ENCODE measurements at regions not wholly inside any gene's neighbourhood (a gene's known extent, or its start where the extent isn't known, plus 50 kb on each side); places are given as distances from the start of the nearest gene placed in this dataset.

DNA sequence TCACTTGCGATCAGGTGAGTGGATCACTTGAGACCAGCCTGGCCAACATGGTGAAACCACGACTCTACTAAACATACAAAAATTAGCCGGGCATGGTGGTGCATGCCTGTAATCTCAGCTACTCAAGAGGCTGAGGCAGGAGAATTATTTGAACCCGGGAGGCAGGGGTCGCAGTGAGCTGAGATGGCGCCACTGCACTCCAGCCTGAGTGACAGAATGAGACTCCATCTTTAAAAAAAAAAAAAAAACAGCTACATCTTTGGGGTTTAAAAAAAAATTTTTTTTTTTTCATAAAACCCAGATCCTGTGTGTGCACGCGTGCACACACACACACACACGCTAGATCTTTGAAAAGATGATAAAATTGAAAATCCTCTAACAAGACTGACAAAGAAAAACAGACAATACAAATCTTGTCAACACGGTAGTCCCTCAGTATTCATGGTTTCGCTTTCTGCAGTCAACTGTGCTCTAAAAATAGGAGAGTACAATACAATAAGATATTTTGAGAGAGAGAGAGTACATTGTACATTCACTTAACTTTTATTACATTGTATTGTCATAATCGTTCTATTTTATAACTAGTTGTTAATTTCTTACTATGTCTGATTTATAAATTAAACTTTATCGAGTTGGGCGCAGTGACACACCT, 295.3 kb upstream of the RGS6 start:
- DNase-seq (ENCODE audit: low spot score) = no peak

DNA sequence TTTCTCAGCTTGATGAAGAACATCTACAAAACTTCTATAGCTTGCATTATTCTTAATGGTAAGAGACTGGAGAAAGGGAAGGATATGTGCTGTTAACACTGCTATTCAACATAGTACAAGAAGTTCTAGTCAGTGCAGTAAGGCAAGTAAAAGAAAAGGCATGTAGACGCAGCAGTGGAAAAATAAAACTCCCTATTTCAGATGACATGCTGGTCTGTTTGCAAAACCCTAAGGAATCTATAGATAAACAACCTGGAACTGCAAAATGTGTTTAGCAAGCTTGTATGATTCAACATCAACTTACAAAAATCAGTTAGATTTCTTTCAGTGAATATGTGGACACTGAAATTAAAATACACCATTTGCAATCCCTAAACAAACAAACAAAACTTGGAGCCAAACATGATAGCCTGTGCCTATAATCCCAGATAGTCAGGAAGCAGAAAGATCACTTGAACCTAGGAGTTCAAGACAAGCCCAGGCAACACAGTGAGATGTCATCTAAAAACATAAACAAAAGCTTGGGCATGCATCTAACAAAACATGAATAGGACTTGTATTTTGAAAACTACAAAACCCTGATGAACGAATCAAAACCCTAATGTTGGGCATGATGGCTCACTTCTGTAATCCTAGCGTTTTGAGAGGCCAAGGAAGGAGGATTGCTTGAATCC, 293.6 kb upstream of the RGS6 start:
- no peak for DNase-seq (ENCODE audit: low spot score)

DNA sequence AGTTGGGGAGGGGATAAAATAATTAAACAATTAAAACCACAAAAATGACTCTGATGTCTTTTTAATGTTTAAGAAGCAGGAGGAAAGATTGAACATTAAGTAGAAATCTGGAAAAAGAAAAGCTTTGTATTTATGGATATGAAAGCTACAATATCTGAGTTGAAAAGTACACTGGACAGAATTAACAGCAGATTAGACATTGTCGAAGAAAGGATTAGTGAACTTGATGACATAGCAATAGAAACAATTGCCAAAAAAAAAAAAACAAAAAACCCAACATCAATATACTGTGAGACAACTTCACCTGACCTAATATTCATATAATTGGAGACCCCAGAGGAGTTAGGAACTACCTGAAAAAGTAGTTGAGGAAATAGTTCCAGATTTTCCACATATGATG, 289.5 kb upstream of the RGS6 start:
- DNase-seq (ENCODE audit: low spot score) = no peak

DNA sequence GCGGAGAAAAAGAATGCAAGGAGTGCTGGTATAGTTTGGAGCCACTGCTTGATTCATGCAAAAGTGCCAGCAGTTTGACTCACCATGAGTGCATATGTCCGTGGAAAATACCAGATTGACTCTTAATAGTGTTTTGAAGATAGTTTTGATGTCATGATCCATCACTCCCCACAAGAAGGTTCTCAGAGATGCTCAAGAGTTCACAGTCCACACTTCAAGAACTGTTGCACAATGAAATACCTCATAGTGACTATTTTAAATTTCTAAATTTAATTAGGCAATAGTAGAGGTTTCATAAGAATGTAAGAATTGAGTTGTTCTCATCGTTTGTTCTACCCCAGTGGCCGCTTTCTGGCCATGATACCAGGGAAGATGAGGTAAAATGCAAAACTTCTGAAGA, 286.6 kb upstream of the RGS6 start:
- DNase-seq (ENCODE audit: low spot score) = no peak

DNA sequence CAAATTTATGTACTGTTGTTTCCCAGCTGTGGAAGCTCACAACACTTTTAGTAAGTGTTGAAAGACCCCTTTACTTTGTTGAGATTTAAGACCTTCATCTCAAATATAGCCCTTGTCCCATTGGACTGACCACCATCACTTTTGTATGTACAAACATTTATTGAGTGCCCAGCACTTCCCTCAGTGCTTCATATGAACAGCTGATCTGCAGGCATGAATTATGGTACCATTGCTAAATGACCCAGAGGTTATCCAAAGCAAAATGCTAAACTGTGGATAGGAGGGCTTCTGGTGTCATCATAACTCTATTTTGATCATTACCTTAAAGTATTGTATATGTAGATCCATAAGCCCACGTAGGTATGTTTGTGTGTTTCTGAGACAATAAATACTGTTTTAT, 285.7 kb upstream of the RGS6 start:
- DNase-seq (ENCODE audit: low spot score) = no peak

DNA sequence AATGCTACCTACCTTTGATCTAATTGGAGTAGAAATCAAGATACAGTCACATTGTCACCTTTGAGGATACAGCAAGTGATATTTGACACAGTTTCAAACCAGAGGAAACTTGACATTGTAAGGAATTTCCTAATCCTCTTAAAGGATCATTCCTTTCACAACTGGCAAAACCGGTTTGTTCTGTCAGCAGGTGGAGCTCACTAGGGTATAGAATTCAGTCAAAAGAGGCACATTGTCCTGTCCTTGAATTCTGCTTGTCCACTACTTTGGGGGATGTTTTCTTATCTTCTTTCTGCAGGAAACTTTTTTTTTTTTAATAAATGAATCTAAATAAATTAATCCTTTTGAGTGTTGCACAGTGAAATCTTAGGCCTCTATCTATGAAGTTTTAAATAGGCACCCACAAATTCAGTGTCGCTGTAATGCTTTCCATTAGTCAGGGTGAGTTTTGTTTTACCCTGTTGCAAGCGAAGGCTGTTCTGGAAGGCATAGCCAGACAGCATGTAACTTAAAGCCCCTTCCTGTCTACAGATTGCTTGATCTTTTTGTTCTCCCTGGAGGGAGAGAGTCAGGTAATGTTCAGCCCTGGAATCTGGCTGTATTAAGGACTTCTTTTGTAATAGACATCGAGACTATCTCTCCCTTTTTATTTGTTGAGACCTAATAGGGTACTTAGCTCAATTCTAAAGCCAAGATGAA, 285.0 kb upstream of the RGS6 start:
- DNase-seq (ENCODE audit: low spot score) = no peak

DNA sequence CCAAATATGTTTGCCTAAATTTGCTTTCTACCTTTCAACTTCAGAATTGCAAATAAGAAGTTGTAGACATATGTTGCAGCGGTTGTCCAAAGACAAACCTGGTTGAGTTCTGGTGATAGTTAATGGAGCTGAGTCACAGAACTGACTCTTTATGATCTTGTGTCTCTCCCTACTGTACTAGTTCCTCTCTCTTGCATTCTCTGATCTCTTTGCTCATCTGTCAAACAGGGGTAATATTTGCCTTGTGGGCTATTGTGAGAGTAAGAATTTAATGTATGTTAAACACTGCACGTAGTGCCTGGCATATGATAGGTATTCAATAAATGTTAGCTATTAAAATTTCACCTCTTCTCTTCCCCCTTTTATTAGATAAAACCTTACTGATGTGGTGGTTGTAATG, 283.5 kb upstream of the RGS6 start:
- DNase-seq (ENCODE audit: low spot score) = no peak

DNA sequence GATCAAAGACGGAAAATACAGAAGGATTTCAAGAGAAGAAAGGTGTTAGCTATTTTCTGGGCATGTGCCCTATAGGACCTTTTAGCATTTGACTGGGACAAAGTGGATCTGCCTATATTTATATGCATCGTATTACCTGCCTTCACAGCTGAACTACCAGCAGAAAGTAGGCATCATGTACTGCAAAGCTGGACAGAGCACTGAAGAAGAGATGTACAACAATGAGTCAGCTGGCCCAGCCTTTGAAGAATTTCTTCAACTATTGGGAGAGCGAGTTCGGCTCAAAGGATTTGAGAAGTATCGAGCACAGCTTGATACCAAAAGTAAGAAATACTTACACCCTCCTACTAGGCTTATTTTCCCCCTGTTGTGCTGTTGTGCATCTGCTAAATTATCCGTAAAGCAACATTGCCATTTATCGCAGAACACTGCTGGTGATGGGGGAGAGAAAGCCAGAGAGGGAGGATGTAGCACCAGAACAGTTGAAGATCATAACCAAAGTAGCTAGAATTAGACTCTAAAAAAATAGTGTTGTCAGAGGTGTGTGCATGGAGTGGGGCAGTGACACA, 282.0 kb upstream of the RGS6 start:
- DNase-seq (ENCODE audit: low spot score) = no peak

DNA sequence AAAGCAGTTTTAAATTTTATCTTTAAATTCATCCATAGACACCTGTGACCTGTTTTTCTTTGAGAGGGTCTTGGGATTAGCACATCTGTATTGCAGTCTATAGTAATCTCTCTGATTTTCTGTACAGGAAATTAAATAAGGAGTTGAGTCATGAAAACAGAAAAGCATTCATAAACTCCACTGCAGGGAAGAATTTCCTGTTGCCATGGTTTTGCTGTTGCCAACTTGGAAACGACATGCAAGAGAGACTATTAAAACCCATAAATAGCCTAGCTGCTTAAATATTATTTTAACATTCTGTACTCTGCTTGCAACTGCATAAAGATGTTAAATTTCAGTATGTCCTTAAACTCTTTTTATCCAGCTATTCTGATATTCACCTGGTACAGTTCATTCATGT, 281.0 kb upstream of the RGS6 start:
- DNase-seq (ENCODE audit: low spot score) = peak; percentile 57

DNA sequence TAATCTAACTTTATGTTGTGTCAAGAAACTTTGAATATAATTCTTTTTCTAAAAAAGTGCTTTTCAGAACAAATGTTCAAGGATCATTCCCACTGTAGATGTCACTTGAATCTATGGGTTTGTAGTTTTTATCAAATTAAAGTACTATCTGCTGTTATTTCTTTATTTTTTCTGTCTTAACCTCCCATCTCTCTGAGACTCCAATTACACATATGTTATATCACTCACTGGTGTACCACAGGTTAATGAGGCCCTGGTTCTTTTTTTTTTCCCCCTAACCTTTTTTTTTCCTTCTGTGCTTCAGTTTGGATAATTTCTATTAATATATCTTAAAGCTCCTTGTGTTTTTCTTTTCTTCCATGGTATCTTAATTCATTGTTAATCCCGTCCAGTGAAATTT, 279.9 kb upstream of the RGS6 start:
- DNase-seq (ENCODE audit: low spot score) = no peak

DNA sequence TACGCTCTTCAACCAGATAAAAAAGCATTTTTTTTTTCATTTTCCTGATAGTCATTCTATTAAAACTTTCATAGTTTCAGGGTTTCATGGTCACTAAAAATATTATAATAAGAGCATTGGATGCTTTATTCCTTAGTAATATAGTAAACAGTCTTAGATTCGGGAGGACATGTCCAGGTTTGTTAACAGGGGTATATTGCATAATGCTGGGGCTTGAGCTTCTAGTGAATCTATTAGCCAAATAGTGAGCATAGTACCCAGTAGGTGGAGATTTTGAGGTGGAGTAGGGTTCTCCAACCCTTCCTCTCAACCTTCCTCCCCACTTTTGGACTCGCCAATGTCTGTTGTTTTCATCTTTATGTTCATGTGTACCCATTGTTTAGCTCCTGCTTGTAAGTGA, 277.4 kb upstream of the RGS6 start:
- no peak for DNase-seq (ENCODE audit: low spot score)

DNA sequence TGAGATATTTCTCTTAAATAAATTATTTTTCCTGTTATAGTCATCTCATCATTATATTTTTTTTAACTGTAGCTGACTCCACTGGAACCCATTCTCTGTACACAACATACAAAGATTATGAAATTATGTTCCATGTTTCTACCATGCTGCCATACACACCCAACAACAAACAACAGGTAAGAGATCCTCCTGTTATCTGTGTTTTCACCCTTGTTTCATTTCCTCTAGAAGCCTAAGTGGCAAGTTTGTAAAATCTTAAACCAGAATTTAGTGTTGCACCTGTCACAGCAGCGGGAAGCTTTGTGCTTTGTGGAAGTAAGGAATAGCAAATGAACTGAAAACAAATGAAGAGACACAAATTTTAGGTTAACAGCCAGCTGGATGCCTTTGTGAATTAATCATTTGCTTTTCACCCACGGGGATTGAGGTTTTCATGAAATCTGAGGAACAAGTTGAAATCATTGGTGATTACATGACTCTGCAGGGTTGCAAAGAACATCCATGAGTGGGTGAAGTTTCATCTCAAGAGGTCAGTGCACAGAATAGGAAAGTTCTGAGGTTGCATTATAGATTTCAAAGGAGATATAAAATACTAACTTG, 273.9 kb upstream of the RGS6 start:
- no peak for DNase-seq (ENCODE audit: low spot score)

DNA sequence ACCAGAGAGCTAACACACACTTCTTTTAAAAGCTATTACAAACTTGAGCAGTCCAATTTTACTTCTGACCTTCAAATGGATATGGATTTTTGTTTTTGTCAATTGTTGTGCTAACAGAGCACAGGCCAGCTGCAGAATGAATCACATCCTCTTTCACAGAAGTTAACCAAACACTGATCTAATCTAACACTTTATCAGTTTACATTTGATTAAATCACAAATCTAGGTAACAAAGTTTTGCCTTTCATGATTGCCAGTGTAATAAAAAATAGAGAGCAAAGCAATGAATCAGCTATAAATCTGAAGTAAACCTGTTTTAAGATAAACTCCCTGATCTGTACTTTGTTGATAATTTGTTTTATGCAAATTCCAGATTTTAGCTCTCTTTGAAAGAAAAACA, 273.1 kb upstream of the RGS6 start:
- no peak for DNase-seq (ENCODE audit: low spot score)

DNA sequence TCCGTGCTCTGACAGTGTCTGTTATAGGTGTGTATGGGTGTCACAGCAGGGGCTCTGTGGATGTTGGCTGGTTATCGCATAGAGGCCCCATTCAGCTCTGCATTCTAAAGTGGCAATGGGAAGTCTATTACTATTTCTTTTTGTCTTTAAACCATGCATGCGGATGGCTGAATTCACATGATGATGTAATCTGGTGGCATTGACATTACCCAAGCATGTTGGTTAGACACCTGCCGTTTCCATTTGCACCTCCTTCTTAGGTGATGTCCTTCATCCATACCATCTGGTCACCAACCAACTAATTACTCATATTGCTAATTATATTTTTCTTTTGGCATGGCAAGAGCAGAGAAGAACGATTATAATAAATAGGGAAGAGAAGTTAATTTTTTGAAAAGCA, 270.8 kb upstream of the RGS6 start:
- no peak for DNase-seq (ENCODE audit: low spot score)

DNA sequence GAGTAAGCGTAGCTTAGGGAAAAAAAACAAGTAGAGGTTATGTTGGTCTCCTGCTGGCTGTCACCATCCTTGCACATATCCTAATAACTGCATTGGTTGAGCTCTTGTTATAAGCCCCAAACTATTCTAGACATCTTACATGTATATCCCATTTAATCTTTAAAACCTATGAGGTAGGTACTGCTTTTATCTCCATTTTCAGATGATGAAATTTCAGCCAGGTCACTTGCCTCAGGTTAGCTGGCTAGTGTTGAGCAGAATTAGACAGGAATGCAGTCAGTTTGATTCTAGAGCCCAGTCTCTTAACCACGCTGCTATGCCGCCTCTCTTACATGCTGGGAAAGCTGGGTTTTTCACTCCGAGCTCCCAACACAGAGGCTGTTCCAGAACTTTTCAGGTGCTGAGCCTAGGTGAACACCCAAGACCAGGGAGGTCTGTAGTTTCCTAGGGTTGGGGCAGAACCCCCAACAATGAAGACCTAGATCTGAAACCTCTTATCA, 269.9 kb upstream of the RGS6 start:
- DNase-seq (ENCODE audit: low spot score) = no peak

DNA sequence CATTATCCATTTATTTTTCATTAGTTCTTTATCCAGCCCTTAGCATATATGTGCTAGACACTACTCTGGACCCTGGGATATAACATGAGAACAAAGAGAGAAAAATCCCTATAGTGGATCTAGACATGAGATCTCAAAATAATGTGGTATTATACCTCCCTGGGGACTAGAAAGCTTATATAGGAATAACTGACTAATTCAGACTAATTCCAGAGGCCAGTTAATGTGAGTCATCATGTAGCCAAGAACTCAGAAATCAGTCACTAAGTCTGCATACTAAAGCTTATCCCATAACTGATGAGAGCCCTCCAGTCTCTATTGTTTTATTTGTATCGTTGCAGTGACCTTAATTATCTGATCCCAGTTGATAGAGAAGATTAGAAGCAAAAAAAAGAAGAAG, 267.1 kb upstream of the RGS6 start:
- peak; percentile 22 for DNase-seq (ENCODE audit: low spot score)

DNA sequence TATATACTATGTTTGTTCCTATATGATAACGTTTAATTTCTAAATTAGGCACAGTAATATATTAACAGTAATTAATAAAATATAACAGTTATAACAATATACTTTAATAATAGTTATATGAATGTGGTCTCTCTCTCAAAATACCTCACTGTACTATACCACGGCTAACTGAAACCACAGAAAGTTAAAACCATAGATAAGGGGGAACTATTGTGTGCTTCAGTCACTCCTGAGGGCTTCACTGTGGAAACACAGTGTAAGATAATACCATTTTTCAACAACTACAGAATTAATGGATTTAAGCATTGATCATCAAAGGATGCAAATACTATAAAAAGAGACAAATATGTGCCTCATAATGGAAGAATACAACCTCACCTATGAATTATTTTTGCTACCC, 266.4 kb upstream of the RGS6 start:
- DNase-seq (ENCODE audit: low spot score) = no peak

DNA sequence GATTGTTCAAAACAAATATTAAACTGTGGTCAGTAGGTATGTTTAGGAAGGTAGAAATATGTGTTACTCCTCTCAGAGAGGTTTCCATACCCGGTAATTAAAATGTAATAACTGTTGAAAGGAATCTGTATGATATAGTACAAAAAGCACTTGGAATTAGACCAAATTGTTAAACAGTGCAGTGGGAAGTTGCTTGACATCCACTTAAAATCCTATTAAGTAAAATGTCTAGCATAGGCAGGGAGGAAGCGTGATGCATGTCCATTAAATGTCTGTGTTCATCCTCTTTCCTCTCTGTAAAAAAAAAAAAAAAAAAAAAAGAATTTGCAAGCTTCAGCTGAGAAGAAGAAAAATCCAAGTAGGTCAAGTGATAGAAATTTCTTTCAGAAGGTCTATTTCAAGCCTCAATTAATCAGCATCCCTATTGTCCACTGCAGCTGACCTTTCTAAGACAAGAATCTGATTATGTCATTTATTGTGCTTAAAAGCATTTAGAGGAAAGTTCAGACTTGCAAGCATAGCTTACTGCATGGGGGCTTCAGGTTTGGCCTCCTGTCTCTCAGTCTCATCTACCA, 265.6 kb upstream of the RGS6 start:
- DNase-seq (ENCODE audit: low spot score) = no peak

DNA sequence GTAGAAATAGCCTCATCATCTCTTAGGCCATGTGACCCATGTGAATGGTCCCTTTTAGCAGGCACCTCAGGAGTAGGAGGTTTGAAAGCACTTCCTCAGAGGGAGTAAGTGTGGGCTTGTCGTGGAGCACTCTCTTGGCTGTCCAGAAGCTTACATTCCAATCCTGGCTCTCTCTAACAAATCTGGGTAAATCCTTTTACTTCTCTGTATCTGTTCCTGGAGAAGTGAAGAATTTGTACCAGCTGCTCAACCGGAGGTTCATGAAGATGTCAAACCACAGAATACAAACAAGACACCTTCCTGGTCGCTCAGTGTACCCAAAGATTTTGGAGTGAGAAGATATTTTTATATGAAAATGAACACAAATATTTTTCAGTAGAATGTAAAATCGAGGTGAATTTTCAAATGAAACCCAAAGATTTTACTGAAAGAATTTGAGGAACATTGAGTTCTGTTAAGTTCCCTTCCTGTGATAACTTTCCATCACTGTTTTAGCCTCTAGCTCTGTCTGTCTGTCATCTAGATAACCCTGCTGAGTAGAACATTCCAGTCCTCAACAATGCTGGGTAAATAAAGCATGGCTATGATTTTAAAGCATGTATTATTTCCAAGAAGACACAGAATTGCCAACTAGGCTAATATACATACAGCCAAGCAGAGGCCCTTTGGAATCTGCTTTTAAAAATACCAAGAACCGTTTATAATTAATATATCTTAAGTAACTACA, 263.9 kb upstream of the RGS6 start:
- peak; percentile 8 for DNase-seq (ENCODE audit: low spot score)

DNA sequence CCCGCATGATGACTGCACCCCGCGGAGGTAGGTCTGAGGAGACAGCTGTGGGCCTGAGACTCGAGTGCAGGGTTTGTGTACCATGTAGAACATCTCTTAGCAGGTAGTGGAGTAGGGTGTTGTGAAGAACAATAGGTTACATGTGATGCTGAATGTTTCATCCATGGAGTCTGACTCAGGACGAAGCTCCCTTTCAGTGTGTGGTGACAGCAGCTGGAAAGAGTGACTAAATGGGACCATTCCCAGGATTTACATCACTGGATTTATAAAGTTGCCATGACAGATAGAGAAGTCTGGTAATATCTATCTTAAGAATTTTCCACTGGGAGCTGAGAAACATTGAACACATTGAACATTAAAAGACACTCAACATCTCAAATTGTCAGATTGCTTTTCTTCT, 259.6 kb upstream of the RGS6 start:
- DNase-seq (ENCODE audit: low spot score) = no peak

DNA sequence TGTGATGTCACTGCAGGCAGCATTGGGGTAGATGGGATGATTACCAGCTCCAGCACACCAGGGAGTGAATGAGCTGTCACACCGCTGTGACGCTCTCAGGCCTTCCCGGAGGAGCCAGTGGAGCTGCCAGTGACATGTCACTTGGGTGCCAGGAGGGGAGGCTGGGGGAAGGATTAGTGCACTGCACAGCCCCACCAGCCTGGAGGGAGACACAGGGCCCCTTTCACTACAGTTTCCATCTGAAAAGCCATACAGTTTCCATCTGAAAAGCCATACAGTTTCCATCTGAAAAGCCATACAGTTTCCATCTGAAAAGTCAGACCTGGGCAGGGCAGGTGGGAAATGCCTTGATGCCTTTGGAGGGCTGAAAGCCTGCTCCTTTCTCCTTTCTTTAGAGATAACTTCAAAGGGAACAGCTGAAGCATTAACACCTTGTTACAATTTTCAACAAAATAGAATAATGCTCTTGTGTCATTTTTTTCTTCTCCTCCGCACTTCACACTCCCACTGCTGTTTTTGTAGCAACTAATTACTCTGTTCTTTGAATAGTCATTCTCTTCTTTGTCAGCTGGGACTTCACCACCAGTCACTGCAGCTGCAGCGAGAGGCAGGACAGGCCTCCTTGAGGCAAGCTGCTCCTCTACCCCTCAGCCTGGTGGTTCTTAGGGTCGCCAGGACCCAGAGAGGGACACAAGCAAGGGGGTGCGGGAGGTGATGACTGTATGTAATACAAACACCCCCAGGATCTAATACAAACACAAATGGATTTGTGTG, 256.9 kb upstream of the RGS6 start:
- no peak for DNase-seq (ENCODE audit: low spot score)

Measured in AG08396 (cell line).